ENCODE measurements at regions not wholly inside any gene's neighbourhood (a gene's known extent, or its start where the extent isn't known, plus 50 kb on each side); places are given as distances from the start of the nearest gene placed in this dataset.

DNA sequence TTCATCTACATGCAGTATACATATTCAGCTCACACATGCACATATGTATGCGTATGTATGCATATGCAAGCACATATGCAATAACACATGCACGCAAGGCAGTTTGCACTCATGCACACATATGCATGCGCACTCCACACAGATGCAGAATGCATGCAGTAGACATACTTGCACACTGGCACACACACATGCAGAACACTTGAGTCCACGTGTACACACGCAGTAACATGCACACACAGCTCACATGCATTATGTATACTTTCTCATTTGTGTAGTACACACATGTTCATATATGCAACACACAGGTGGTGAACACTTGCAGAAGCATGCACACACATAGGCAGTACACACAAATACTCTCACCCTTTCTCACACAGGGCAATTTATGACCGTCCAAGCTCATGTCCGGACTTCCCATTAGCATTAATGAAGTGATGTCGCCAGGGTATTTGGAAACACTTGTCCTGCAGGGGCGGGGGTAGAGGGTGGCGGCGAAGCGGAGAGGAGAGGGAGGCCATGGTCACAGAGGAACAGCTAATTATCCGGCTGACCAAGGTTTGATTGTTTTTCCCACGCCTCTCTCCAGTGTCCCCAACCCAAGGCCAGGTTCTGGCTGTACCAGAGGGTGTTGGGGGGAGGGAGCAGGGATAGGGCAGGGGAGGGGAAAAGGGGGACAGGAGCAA is 91.3 kb downstream of the VEGFA start:
- DNase-seq: no peak

DNA sequence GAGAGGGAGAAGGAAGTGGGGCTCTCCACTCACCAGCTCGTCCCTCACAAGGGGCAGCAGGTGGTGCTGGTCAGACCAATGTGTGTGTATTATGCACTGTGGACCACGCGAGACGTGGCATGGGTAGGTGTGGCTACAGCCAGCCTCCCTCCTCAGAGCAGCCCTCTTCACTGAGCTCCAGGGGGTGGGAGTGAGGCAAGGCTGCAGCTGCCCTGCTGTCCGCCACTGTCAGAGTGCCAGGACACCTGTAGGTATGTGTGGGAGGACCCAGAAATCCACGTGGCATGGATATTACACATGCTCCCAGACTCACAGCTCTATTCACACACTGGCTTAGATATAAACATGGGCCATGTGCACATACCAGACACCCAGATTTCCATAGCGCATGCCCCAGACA is 90.3 kb downstream of the VEGFA start:
- no peak for DNase-seq

DNA sequence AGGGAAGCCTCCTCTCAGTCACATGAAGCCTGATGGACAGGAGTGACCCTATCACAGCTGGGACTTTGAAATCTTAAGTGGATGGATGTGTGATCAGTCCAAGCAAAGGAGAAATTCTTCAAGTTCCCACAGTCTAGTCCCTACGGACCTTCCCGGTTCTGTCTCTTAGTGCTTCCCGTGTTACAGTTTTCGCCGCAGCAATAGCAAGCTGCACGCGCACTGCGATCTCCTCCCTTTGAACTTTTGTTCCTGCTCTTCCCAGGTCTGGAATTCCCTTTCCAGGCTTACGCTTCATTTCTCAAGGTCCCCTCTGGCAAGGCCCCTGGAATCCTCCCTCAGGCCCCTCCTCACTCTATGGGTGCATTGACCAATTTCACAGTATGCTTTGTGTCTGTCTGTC is 89.2 kb downstream of the VEGFA start:
- DNase-seq: no peak

DNA sequence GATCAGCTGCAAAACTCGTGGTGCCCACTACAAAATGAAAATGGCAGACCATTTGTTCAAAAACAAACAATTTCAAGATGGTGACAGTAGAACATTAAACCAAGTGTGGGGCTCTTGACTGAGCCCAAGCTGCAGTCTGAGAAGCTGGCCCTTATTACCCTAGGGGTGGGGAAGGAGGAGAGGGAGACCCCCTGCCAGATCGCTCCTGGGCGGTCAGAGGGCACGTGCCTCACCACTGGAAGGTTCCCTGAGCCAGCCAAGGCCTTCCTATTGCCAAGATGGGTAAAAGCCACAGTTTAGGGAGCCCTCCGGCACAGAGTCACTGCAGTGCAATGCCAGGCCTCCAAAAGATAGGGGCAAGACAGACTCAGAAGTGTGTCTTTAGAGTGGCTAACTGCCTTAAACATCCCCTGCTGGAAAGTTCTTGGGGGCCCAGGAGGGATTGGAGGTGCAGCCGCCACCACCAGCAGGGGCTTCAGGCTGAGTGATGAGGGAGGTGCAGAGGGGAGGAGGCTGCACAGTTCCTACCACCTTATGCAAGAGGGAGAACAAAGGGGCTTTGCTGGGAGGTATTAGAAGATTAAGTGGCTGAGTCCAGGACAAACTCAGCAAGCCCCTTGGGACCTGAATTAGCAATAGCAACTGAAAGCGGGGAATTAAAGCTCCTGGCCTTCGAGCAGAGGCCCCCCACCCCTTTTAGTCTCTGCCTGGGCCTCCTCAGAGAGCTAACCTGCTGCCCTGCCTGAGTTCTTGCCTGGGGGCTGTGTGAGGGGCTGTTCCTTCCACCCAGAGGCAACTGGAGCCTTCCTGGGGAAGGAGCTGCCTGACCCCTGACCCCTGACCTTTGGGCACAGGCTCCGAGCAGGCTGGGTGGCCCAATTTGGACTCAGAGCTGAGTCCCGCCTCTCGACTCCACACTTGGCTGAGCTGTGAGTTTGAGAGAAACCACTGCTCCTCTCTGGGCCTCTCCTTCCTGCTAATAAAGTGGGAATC is 88.4 kb downstream of the VEGFA start:
- DNase-seq: no peak

DNA sequence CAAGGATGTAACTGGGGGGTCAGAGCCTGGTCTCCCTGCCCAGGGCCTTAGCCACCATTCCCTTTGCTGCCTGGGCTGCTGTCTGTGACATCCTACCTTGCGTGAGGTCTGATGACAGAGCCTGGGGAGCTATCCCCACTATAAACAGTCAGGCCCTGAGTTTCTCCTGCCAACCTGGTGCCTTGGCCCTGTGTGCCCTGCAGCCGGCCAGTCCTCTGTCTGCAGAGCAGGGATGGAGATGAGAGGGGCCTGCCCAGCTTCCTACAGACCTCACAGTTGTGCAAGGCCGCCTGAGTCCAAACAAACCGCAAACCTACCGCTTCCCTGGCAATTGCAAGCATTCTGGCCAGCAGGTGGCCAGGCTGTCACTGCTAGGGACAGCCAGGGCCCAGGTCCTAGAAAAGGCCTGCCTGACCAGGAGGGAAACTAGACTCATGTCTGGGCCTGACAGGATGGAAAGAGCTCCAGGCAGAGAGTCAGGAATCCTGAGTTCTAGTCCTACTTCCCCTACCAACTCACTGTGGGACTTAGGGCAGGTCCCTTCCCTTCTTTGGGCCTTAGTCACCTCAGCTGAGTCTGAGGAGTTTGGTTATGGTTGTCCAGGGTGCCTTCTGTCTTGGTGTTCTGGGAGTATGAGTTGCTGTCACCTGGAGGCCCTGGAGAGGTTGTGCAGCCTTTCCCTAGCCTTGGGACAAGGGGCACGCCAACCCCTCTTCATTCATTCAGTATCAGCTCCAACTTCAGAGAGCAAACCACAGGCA is 86.2 kb downstream of the VEGFA start:
- DNase-seq: no peak

DNA sequence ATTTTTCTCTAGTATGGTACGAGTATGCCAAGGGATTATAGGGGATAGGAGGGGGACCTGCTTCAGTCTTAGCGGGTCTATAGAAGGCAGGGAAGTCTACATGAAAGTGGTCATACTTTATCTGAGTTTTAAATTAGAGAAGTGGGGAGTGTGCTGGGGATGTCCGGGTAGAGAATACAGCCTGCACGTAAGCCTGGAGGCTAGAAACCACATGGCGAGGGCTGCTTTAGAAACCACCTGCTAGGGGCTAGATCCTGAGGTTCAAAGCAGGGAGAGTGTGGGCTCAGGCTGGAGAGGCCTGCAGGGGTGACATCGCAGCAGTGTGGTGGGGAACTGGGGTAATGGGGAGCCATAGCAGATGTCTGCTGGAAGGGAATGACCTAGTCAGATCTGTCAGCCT is 85.2 kb downstream of the VEGFA start:
- DNase-seq: no peak

DNA sequence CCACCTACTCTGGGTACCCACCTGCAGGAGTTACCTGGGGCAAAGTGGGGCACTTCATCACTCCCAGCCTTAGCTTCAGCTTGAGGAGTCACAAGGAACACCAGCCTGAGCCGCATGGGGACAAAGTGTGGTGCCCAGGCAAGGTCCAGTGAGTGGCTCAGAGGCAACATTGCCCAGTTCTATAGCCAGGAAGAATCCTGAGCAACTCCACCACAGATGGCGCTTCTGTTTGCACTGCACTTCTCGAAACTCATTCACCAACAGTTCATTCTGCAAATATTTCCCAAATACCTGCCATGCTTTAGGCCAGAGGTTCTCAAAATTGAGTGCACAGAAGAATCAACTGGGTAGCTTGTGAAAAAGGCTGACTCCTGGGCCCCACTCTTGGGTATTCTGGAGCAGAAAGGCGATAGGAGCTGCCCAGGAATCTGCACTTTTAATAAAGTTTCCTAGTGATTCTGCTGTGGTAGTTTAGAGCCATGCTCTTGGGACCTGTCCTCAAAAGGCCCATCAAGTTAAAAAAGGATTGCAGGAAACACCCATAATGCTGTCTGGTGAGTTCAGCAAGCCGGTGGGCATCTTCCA is 83.1 kb downstream of the VEGFA start:
- DNase-seq: no peak

DNA sequence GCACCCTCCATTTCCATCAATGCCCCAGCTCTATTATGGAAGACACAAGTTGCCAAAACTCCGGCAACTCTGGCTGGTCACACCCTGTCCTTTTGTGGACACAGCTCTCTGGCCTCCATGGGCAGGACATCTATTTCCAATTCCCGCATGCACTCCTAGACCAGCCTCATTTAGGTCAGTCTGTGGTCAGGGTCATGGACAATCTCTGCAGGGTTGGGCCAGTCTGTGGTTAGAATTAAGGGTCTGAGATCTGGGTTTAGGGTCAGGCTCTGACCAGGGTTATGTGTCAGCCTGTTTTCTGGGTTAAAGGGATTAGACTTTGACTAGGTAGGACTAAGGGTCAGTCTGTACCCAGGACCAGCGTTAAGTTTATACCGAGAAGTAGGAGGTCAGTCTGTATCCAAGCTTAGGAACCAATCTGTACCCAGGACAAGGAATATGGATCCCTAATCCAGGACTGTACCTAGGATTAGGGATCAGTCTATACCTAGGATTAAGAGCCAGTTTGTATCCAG is 82.4 kb downstream of the VEGFA start:
- no peak for DNase-seq

DNA sequence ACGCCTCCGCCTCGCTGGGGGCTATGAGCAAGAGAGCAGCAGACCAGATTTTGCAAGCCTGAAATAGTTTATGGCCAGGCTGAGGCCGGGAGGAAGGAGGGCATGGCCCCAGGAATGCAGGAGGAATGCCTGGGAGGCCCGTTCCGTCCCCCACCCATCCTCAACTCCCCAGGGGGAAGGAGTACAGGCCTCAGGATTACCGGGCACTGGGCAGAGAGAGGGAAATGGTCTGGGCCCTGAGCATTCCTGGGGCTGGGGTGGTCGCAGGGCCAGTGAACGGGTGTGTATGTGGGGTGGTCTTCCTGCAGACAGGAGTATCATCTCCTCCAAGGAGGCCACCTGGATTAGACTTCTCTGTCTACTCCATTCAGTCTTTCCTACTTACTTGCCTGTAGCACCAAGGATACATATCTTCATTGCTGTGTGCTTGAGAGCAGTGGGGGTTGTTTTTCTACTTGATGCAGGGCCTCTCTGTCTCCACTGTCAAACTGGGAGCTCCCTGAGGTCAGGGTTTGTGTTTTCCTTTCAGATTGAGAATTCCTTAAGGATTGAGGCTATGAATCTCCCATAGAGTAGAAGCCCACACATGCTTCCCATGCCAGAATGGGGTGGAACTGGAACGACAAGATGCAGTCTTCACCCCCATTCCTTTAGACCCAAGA is 81.3 kb downstream of the VEGFA start:
- DNase-seq: no peak

DNA sequence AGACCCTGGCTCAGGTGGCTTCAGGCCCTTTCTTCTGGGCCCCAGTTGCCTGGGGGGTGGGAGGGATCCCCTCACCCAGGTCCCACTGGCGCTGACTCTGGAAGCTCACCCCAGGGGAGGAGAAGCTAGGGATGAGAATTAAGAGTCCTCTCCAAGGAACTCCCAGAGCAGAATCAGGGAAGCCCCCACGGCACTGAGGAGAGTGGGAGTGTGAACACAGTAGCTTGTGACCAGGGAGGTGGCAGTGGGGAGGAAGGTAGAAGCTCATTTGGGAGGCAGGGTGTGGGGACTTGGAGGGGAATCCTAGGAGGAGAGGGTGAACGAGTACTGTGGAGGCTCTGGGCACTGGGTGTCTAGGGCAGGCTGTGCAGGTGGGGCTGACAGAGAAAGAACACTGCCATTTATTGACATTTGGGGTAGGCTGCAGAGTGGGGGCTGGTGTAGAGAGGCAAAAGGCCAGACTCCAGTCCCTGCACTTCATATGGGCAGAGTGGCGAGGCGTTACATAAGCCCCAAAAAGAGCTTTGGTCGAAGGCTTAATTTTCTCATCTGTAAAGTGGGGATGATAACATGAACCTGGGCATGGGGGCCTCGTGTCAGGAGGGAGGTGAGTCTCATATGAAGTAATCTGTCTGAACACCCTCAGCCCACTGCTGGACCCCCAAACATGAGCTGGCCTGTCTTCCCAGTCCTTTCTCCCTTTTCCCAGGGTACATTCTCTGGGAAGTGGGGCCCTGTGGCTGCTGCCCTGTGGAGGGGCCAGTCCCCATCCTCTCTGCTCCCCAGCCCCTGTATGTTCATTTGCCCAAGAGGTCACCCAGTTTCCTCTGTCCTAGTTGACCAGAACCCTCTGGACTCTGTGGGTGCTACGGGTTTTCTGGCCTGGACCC is 80.5 kb downstream of the VEGFA start:
- no peak for DNase-seq

DNA sequence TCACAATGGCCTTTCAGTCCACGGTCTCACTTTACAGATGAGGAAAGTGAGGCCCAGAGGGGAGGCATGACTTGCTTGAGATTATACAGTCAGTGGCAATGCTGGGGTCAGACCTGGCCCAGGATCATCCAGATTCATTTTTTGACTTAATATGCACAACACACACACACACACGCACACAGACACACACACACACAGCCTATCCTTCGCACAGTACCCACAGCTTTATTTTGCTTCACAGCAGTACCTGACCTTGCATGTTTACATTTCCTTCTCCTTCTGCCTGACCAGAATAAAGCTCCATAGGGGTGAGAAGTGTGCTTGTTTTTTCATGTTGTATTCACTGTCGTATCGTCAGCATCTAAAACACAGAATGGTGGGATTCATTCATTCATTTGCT is 79.8 kb downstream of the VEGFA start:
- no peak for DNase-seq

DNA sequence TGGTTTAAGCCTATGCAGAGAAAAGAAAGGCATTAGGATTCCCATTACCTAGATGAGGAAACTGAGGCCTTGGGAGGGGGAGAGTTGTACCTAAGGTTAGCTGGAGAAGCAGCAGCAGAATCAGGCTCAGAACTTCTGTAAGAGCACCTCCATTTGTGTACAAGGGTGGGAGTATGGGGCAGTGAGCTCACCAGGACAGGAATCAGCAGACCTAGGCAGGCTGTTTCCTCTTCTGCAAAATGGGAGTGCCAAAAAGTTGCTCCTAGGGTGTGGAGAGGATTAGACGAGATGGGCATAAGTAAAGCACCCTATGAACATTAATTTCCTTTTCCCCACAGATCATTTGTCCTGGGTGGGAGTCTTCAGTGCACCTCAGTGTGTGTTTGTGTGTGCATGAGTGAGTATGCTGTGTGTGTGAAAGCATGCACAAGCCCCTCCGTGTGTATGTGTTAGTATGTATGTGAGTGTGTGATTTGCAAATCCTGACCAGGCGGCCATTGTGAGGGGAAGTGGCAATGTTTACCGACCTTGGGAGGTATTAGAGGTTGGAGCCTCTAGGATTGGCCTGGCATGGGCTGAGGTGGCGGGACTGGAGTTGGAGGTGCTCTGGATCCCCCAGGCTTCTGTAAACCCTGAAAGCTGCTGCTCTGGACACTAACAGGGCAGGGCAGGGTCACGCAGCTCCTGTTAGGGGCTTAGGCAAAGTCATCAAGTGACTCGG is 78.8 kb downstream of the VEGFA start:
- no peak for DNase-seq

DNA sequence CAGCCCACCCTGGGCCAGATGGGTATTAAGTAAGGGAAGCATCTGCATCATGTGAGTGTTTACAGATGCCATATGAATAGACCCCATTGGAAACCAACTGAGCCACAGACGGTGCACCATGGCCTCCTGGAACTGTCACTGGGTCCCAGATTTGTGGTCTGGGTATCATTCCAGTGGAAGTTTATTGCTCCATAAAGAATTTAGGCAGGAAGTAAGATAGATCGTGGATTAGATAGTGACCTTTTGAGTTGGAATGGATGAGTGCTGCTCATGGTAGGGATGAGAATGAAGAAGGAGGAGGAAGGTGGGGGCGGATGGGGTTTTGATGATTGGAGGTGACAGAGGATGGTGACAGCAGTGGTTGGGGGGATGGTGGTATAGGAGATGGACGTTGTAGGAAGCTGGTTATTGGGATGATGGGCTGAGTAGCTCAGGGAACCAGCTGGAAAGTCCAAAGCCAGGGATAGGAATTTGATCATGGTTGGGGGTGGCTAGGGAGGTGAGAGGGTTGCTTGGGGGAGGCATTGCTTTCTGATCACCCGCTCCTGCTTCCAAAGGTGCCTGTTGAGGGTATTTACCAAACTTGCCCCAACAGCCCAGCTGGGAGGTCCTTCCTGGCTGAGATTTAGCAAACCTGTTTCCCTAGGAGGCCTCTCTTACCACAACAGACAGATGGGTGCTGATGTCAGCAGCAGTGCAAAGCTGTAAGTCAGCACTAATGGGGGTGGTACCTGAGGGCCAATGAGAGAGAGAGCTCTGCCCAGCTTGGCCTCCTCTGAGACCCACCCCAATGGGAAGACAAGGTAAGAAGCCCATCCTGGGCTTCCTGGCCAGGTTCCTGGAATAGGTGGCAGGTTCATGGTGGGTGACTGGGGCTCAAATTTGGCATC is 78.0 kb downstream of the VEGFA start:
- DNase-seq: no peak

DNA sequence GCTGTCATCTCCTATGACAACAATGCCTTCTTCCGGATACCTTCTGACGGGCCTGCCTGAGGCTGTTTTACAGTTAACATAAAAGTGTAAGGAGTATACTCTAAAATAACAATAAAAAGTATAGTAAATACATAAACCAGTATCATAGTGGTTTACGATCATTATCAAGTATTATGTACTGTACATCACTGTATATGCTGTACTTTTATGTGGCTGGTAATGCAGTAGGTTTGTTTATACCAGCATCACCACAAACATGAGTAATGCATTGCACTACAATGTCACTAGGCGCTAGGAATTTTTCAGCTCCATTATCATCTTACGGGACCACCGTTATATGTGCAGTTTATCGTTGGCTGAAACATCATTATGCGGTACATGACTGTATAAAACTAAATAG is 76.5 kb downstream of the VEGFA start:
- DNase-seq: no peak

DNA sequence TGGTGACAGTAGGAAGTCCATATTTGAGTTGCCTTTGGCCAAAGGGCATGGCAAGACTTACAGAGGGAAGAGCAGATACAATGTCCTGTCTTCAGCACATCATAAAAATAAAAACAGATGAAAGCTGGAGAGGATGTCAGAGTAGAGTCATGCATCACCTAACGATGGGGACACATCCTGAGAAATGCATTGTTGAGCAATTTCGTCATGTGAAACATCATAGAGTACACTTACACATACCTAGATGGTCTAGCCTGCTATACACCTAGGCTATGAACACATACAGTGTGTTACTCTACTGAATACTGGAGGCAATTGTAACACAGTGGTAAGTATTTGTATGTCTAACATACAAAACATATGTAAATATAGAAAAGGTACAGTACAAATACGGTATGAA is 75.6 kb downstream of the VEGFA start:
- DNase-seq: no peak

DNA sequence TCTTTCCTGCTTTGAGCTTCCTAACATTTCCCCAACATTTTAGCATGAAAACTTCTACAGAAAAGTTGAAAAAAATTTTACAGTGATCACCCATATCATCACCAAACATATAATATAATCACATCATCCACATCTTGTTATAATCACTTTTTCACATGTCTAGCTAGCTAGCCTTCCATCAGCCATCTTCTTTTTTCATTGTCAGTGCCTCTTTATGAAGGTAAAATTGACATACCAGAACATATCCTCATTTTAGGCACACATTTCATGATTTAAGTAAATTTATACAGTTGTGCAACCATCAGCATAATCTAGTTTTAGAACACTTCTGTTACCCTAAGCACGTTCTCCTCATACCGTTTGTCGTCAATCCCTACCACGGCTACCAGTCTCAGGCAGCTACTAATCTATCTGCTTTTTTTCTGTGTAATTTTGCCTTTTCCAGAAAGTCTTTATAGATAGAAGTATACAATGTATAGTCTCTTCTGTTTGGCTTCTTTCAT is 73.7 kb downstream of the VEGFA start:
- DNase-seq: no peak

DNA sequence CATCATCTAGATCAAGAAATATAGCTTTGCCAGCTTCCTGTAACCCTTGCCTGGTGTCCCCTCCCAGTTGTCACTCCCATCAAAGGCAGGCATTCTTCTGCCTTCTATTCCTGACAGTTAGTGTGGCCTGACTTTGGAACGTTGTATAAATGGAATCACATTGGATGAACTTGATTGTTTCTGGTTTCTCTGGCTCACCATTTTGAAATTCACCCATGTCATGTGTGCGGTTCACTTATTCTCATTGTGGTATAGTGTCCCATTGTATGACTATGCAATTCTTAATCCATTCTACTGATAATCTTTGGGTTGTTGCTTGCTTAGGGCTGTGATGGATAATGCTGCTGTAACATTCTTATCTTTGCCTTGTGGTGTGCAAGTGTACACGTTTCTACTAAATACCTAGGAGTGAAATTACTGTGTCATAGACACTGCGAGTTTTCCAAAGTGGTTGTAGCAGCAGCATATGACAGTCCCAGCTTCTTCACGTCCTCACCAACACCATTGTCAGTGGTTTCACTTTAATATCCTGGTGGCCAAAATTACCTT is 73.2 kb downstream of the VEGFA start:
- no peak for DNase-seq

DNA sequence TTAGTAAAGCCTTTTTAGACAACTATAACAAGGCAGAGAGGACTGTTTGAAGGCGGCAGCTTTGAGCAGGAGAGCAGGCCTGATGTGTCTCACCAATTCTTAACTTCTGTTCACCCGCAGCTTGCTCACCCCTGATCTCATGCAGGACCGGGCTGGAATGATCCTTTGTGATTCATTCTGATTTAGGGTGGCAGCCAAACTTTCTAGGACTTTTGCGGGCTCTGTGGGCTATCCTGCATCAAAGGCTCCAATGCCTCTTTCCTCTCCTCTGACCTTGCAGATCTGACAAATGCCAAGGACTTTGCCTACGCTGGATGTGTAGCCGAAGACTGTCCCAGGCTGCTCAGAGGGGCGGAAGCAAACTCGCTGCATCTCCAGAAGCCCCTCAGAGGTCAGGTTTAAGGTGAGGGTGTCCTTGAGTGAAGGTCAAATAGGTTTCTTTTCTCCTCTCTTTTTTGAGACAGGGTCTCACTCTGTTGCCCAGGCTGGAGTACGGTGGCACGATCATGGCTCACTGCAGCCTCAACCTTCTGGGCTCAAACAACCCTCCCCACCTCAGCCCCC is 72.3 kb downstream of the VEGFA start:
- no peak for DNase-seq
